NCI-H1105 (cell line): ENCODE measurements at regions not wholly inside any gene's neighbourhood (a gene's known extent, or its start where the extent isn't known, plus 50 kb on each side); places are given as distances from the start of the nearest gene placed in this dataset.
A peak's percentile ranks its signal among the peaks of the same experiment; 100 is the strongest.

Experiments used
- DNase-seq: peaks from one replicate; lab custom pipeline; 2025; lab: John Stamatoyannopoulos, UW

- no peak for DNase-seq
Observed at GRCh38 chr6:47149554-47149953, 107.4 kb upstream of the ADGRF1 start.

- DNase-seq: no peak
Observed at GRCh38 chr6:47149066-47149465, 106.9 kb upstream of the ADGRF1 start.

- DNase-seq: no peak
Observed at GRCh38 chr6:47147836-47148344, 105.8 kb upstream of the ADGRF1 start.

- no peak for DNase-seq
Observed at GRCh38 chr6:47147175-47147727, 105.1 kb upstream of the ADGRF1 start.

- no peak for DNase-seq
Observed at GRCh38 chr6:47146431-47147174, 104.5 kb upstream of the ADGRF1 start.

GRCh38 chr6:47145212-47145611 is 103.1 kb upstream of the ADGRF1 start:
- DNase-seq: no peak

GRCh38 chr6:47144306-47144705 is 102.2 kb upstream of the ADGRF1 start:
- DNase-seq: no peak

GRCh38 chr6:47141963-47142362 is 99.8 kb upstream of the ADGRF1 start:
- DNase-seq: no peak

- DNase-seq: no peak
Observed at GRCh38 chr6:47141171-47141570, 99.0 kb upstream of the ADGRF1 start.

GRCh38 chr6:47138046-47138445 is 95.9 kb upstream of the ADGRF1 start:
- no peak for DNase-seq

GRCh38 chr6:47137073-47137472 is 94.9 kb upstream of the ADGRF1 start:
- DNase-seq: no peak

GRCh38 chr6:47135772-47136171 is 93.6 kb upstream of the ADGRF1 start:
- no peak for DNase-seq

- DNase-seq: peak; percentile 24
Observed at GRCh38 chr6:47134476-47135189, 92.5 kb upstream of the ADGRF1 start.

GRCh38 chr6:47133230-47134000 is 91.3 kb upstream of the ADGRF1 start:
- no peak for DNase-seq

GRCh38 chr6:47132724-47133123 is 90.6 kb upstream of the ADGRF1 start:
- no peak for DNase-seq

GRCh38 chr6:47131773-47132172 is 89.6 kb upstream of the ADGRF1 start:
- DNase-seq: no peak

GRCh38 chr6:47130086-47130485 is 88.0 kb upstream of the ADGRF1 start:
- DNase-seq: no peak

GRCh38 chr6:47129129-47129528 is 87.0 kb upstream of the ADGRF1 start:
- DNase-seq: no peak

- DNase-seq: no peak
Observed at GRCh38 chr6:47126647-47127391, 84.7 kb upstream of the ADGRF1 start.

GRCh38 chr6:47118611-47119010 is 76.5 kb upstream of the ADGRF1 start:
- DNase-seq: no peak

GRCh38 chr6:47117314-47117713 is 75.2 kb upstream of the ADGRF1 start:
- no peak for DNase-seq

- no peak for DNase-seq
Observed at GRCh38 chr6:47116606-47117005, 74.5 kb upstream of the ADGRF1 start.
